GM21528 (cell line): ENCODE measurements at regions not wholly inside any gene's neighbourhood (a gene's known extent, or its start where the extent isn't known, plus 50 kb on each side); places are given as distances from the start of the nearest gene placed in this dataset.
A peak's percentile ranks its signal among the peaks of the same experiment; 100 is the strongest.
"Not testable (repeated sequence)": the region's sequence is repeated elsewhere in the genome, so short reads cannot be mapped to it uniquely, and the experiment has no call there.

Source experiments
- ATAC-seq: cut with Tn5 transposase; IDR thresholded peaks from one replicate; pipeline ENCODE4 v1.9.1; 2021; ENCODE audit warnings: mild to moderate bottlenecking, moderate library complexity; ENCODE audit not compliant: unreplicated experiment, low FRiP score

DNA sequence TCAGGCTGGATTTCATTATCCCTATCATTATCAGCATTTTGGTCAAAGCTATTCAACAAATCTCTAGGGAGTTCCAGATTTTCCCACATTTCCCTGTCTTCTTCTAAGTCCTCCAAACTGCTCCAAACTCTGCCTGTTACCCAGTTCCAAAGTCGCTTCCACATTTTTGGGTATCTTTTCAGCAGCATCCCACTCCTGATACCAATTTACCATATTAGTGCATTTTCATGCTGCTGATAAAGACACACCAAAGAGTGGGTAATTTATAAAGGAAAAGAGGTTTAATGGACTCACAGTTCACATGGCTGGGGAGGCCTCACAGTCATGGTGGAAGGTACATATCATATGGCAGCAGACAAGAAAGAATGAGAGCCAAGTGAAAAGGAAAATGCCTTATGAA, 132.8 kb upstream of the SLC7A11 start:
- no peak for ATAC-seq

DNA sequence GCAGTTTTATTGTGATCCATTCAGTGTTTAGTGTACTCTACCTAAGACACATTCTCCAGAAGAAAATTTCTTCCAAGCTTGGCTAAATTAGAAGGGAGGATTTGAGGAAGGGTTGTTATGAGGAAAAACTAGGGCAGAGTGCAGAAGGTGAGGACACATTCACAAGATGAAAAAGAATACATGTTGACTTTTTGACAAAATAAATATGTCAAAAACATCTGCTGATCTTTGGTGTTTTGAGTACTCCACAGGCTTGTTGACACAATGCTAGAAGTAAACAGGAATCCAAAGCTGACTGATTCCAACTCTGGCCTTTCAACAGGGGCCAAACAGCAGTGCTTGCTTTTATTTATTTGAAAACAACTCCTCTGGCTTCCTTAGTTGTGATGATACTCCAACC, 125.8 kb upstream of the SLC7A11 start:
- no peak for ATAC-seq

DNA sequence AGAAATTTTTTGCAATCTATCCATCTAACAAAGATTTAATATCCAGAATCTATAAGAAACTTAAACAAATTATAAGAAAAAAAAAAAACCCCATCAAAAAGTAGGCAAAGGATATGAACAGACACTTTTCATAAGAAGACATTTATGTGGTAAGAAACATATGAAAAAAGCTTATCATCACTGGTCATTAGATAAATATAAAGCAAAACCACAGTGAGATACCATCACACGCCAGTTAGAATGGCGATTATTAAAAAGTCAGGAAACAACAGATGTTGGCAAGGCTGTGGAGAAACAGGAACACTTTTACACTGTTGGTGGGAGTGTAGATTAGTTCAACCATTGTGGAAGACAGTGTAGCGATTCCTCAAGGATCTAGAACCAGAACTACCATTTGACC, 110.3 kb upstream of the SLC7A11 start:
- ATAC-seq, result not testable (repeated sequence)

DNA sequence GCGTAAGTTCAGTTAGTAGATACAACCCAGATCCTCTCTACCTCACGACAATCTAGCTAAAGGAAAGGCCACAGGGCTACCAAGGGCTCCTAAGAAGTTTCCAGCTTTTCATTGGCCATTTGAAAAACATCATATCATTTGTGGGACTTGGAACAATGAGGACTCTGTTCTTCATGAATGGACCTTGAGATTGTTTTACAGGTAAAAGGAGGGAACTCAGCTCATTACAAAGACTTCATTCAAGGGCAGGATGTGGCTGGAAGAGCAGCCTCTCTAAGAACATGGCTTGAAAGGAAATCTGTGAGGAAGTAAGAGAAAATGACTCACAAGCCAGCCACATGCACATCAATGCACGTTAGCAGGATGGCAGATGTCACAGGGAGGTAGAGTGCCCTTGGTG, 105.9 kb upstream of the SLC7A11 start:
- ATAC-seq, result no peak

DNA sequence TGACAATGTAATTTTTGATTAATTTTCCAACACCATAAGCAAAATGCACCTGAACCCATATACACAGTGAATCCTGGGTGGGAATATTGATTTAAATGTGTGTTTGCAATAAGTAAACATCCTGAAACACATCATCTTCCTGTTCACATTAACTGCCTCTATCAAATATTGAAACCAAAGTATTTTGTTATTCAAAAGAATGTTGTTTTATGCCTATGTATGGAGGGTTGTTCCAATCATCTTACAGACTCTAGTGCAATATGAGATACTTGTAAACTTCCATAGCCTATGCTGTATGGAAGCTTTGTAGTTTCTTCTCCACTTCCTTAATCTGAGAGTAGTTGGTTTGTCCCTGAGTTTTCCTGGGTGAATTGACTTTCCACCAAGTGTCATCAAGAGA, 105.4 kb upstream of the SLC7A11 start:
- ATAC-seq, result no peak

DNA sequence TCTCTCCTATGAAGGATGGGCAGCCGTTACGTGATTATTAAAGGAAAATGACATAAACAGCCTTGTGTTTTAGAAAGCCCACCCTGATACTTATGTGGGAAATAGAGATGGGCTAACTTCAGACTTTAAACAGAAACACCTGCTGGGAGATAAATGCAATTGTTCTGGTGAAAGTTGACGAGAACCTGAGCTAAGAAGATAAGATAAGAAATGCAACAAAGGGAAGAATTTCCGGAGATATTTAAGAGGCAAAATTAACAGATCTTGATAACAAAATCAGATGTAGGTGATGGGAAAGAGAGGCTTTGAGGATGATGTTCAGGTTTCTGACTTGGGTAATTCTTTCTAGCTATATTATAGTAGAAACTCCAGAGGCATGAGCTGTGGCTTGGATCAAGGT, 102.7 kb upstream of the SLC7A11 start:
- ATAC-seq, result no peak

DNA sequence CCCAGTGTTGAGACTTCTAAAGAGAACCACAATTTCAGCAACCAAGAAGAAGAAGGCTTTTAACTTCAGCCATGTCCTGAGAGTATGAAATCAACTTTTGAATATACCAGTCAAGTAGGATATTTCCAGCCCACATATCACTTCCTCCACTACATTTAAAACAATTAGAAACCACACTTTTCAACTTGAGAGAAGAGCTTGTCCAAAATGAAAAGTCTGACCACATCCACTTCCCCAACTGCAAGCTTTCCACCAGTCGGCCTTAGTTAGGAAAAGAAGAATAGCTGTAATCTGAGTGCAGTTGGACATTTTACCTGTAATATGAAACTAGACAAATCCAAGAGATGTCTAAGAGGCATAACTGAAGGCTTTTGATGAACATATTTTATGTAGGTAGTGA, 101.9 kb upstream of the SLC7A11 start:
- no peak for ATAC-seq

DNA sequence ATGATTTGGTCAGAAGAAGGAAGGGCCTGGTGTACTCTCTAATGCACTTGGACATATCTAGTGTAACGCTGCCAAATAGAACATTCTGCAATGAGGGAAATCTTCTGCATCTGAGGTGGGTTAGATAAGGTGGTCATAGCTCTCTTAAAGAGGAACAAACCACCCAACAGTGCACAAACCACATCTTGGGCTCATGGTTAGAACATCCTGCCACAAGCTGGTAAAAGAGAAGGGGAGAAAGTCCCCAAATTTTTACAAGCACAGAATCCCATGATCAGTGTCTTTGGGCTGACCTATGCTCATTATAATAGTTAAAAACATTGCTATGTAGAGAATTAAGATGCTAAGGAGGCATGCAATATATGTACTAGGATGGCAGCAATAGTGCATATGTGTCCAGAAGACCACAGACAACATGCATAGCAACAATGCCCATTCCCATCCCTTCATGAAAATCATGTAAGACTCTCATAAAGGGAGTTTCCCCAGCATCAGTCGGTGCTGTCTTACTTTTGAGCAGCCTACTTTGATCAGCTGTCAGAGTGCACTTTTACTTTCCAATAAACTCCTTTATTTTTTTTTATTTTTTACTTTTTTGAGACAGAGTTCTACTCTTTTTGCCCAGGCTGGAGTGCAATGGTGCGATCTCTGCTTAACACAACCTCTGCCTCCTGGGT, 99.7 kb upstream of the SLC7A11 start:
- peak; percentile 63 for ATAC-seq

DNA sequence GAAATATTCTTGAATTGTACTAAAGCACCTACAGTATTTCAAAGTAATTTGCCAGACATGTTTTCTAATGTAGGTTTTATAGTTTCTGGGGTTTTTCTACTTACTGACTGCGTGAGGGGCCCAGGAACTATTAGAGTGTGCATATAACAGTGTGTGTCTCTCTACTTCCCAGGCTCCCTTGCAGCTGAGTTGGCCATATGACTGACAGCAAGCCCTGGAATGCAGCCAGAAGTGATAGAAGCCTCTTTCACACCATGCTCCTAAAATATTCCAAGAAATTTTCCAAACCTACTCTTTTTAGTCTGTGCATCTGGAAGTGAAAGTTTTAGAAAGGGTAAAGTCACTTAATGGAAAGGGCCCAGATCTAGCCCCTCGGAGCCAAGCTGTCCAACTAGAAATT, 96.7 kb upstream of the SLC7A11 start:
- ATAC-seq, result no peak

DNA sequence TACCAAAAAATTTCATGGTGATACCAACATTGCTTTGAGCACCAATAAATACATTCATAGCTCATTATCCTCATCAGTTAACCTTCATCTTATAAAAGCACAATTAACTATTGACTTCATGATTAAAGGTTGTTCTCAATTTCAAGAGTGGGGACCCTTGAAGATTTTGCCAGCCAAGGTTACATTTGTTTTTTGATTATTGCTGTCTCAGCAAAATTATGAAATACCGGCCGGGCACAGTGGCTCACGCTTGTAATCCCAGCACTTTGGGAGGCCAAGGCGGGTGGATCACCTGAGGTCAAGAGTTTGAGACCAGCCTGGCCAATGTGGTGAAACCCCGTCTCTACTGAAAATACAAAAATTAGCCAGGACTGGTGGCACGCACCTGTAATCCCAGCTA, 96.1 kb upstream of the SLC7A11 start:
- ATAC-seq, result not testable (repeated sequence)

DNA sequence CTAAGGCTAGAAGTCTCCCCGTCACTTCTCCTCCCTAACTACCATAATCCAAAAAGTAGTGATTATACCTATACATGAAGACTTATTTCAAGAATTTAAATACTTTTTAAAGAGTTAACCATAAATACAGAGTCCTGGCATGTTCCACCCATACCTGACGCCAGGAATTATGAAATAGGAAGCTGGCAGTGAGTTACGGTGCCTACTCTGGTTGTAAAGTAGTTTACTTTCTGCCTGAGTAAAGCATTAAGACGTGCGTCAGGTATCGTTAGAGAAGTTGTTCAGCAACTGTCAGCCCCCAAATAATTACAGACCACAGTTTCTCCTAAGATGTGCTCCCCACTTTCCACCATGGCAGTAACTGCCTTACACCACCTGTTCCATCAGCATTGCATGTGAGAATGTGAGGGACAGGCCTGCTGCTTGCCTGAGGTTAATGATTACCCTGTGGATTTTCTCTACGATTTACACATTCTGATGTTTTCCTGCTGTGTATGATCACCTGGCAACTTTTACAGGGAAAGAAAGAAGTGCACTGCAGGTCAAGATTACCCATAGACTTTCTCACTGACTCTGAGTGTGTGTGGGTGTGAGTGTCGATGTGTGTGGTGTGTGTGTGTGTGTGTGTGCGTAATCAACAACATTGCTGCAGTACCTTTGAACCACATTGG, 92.3 kb upstream of the SLC7A11 start:
- no peak for ATAC-seq

DNA sequence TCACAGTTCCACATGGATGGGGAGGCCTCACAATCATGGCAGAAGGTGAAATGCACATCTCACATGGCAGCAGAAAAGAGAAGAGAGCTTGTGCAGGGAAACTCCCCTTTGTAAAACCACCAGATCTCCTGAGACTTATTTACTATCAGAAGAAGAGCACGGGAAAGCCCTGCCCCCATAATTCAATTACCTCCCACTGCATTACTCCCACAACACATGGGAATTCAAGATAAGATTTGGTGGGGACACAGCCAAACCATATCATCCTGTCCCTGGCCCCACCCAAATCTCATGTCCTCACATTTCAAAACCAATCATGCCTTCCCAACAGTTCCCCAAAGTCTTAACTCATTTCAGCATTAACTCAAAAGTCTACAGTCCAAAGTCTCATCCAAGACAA, 90.3 kb upstream of the SLC7A11 start:
- ATAC-seq, result not testable (repeated sequence)

DNA sequence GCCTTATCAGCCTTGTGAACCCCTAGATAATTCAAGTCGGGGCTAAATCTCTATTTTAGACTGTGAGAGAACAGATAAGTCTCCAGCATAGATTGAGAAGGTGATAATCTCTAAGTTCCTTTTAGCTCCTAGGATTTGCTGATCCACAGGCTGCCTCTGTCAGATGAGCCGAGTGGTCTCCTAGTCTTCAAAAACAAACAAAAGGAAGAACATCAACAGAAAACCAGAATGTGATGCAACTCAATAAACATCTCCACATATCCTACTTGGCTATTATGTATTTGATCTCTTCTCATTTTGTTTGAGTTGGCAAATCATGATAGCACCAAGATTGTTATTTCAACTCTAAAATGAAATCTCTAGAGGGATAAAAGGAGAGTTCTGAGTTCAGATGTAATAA, 88.4 kb upstream of the SLC7A11 start:
- ATAC-seq, result no peak

DNA sequence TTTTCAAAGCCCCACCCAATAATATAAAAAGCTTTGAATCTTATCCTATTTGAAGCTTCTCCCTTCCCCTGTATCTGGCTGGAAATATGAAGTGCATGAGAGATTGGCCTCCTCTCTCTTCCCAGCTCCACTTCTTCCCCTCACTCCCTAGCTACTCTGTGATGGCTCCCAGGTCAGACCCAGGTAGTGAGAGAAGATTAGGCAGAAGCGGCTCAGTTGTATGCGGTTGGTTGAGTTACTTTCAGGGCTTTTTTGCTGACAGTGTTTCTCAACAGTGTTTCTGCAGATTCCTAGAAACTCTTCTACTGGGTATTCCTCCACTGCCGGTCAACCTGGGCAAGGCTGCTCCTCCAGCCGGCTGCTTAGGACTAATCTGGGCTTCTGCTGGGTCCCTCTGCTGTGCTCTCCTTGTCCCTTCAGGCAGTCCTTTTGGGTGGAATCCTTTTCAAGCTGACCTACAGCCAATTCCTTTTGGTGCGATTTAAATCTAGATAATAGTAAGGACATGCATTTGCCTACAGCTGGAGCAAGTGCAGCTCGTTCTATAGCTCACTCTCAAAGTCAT, 87.4 kb upstream of the SLC7A11 start:
- no peak for ATAC-seq

DNA sequence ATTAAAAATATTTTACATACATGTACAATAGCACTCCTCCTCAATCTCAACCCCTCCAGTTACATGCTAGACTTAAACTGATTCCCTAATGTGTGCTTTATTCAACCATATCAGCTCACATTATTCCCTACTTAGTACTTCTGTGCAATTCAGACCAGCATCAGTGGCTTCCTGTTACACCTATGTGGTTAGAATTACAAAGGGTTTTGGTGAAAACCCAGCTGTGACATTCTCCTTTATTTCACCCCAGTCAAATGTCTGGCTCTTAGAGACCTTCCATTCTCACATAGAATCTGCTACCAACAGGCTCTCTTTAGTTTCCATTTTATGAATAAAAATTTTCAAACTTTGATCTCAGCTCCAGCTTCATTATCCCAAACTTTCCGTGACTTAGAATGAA, 85.2 kb upstream of the SLC7A11 start:
- no peak for ATAC-seq

DNA sequence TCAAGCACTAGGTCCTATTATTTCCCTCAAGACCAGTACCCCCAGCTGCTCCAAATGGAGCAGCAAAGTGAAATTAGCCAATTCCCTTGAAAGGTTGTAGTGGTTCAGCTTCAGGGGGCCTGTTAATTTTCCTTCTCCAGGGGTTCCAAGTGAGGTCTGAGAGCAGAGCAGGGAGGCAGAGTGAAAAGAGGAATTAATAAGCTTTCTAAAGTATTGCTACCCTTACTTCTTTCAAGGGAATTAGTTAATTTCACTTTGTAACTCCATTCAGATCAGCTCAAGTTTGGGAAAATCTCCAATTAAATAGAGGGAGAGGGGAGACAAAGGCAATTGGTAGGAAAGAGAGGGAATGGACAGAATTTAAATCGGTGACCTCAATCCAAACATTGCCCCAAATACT, 78.7 kb upstream of the SLC7A11 start:
- ATAC-seq, result no peak

DNA sequence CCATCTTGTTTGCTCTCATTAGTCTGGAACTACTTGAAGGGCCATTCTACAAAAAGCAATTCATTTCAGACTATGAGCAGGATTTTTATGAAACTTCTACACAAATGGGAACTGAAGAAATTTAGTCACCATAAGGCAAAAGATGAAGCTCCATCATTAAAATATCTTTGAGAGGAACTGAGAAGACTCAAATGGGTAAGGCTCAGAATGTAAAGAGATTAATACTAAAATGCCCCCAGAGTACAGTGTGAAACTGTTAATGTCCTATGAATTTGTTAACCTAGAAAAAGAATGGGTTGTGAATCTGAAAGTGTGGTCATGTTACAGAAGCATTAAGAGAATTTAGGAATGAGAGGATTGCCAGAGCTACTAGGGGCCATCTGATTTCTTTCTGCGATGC, 77.9 kb upstream of the SLC7A11 start:
- no peak for ATAC-seq

DNA sequence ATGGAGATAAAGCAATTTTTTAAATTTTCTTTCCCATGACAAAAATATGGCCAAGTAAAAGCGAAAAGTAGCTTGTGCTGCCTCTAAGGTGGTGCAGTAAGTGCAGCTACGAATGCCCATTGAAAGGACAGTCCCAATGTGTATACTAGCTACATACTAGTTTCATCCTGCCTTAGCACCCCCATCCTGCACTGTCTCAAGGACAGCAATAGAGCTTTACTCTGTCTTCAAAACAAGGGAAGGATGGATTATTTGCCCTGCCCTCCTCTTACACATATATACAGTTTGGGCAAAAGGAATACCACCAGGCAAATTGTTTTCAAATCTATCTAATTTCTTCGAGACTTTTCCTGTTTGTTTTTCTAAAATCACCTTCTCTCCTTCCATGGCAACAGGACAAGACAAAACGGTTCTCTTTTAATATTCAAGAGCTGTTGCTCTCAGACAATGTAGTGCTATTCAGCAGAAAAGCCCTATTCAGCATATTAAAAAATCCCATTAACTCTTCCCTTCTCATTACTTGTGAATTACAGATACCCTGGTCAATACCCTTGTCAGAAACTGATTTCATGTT, 75.1 kb upstream of the SLC7A11 start:
- ATAC-seq, result no peak

DNA sequence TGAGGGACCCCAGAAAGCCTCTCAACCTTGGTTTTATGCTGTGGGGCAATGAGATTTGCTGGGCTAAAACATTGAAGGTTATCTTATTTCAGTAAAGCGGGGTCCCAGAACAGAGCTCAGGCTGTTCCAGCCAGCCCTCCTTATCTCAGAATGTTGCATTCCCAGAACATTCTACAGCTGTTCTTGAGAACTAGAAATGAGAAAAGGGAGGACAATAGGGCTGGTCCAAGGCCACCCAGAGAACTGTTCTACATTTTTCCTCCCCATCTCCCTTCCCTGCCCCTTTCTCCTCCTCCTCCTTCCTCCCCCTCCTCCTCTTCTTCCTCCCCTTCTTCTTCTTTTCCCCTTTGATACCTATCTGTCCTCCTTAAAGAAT, 70.4 kb upstream of the SLC7A11 start:
- ATAC-seq, result no peak

DNA sequence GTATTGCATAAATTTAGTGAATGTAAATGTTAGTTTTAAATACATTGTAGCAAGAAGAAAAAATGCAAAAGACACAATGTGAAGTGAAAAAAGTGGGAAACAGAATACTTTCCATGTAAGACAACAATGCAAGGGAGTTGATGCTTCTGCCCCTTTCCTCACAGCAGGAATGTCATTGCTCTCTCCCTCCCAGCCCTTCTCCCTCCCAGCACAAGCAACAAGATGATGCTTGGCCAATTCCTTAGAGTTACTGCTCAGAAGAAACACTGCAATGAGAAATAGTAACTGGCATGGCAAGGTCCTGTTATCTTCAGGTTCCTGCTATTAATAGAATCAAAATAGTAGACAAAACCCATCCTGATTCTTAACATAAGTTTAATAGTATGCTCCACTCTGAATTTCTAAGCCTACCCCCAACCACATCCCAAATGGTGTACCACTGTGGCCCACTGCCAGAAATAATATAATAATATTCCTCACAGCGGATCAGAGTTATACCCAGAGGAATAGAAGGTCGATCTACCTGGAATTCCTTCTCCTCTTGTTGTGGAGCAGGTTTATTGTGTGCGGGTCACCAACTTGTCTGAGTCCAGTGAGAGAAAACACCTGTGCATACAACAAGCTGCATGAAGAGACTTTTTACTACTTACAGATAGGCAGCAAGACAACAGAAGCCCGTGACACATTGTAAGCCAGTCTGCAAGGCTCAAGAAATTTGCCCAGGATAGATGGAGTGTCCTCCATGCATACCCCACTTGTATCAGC, 69.8 kb upstream of the SLC7A11 start:
- ATAC-seq, result no peak

DNA sequence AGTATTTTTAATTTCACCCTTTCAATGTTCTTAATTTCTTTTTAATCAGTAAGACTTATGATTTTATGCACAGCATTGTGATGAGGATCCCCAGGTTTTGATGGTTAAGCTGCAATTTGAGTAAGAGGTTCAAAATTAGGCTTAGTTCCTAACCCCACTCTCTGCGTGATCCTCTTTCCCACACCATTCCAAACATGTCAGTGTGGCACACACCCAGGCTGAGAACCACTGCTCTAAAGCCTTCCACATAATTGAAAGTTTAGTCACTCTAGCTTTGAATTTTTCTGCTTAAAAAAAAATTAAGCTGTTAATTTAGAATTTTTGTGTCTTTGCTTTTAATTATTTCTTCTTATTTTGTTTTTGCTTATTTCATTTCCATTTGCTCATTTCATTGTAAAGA, 68.8 kb upstream of the SLC7A11 start:
- no peak for ATAC-seq
